Femur (tissue), 1 donor: ENCODE measurements at regions not wholly inside any gene's neighbourhood (a gene's known extent, or its start where the extent isn't known, plus 50 kb on each side); places are given as distances from the start of the nearest gene placed in this dataset.
"Not testable (repeated sequence)": the region's sequence is repeated elsewhere in the genome, so short reads cannot be mapped to it uniquely, and the experiment has no call there.

ENCODE experiments used
- DNase-seq: peaks from one replicate; pipeline ENCODE4 v3.0.0-alpha.2; 2017

- DNase-seq = no peak
Observed at GRCh38 chr5:83802686-83803085, 82.0 kb upstream of the HAPLN1 start.

- DNase-seq = no peak
Observed at GRCh38 chr5:83800201-83800600, 79.5 kb upstream of the HAPLN1 start.

GRCh38 chr5:83799020-83799419, 78.4 kb upstream of the HAPLN1 start:
- not testable (repeated sequence) for DNase-seq

GRCh38 chr5:83789371-83789770, 68.7 kb upstream of the HAPLN1 start:
- no peak for DNase-seq

GRCh38 chr5:83787631-83788030, 67.0 kb upstream of the HAPLN1 start:
- no peak for DNase-seq

DNA sequence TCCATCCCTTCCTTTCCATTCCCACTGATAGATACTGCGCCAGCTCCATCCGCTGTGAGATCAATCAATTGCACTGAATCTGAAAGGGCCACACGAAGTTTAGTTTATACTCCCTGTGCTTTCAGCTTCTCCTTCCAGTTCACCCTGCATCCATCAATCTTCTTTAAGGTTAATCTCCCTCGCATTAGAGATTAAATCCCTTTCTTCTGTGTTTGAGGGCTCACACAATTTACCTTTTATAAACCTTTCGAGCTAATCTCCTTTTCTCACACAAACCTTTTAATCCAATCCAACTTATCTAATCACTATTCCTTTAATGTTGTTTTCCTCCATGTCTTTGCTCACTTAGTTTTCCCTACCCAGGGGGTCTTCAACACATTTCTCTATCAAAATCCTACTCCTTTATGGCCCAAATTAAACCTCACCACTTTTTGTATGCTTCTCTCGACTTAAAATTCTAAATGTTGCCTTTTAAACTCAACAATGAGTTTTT, 64.6 kb upstream of the HAPLN1 start:
- DNase-seq = no peak

- no peak for DNase-seq
Observed at GRCh38 chr5:83780699-83781350, 60.2 kb upstream of the HAPLN1 start.

DNA sequence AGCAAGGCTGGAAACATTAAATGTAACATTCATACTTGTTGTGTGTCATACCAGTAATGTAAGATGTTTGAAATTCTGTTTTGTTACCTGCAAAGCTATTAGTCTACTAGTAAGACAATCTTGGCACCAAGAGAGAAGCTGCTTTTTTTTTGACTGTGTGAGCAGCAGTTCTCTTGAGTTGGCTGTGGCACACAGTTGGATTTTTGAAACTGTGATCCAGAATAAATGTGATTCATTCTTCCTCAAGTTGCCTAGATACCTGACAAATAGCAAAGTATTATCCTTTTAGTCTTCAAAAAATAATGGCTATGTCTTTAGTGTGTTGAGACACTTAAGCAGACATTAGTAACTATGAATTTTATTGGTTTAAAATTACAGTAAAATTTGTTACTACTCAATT, 57.2 kb upstream of the HAPLN1 start:
- no peak for DNase-seq

GRCh38 chr5:83776437-83777031, 55.9 kb upstream of the HAPLN1 start:
- no peak for DNase-seq
